ENCODE measurements at regions not wholly inside any gene's neighbourhood (a gene's known extent, or its start where the extent isn't known, plus 50 kb on each side); places are given as distances from the start of the nearest gene placed in this dataset.

- DNase-seq (no peak), ATAC-seq (no peak)
- H3K36me3 ChIP-seq (ENCODE audit: insufficient read depth in 1 of 2, low read depth in 1 of 2): no peaks in the 10 kb centered on the region
- H3K27ac ChIP-seq: no peak overlapping the region
- TF ChIP-seq CTCF (IDR thresholded peaks at IDR 0.05): no peak
- H3K4me1 ChIP-seq: no peaks in the 10 kb centered on the region
- peaks cover 0 to 17% (median 0%) of the 10 kb centered on the region in 3 donors for H3K27me3 ChIP-seq (ENCODE audit: insufficient read depth in 3 of 3, low read length in 2 of 3)
- intact Hi-C loops (cut with DNase I): no loop called here
- 83 to 88% (median 86%) methylated on average over 4 of the region's 4 CpGs for WGBS, 3 donors
- no peak overlapping the region for H3K4me3 ChIP-seq
- no peaks in the 10 kb centered on the region for H3K9me3 ChIP-seq
These were observed 421.3 kb downstream of the PREX1 start for GRCh38 chr20:48406498-48406897.

- Histone ChIP-seq H3K27me3 (ENCODE audit: insufficient read depth in 3 of 3, low read length in 2 of 3) (peaks cover 0 to 17% (median 0%) of the 10 kb centered on the region in 3 donors), H3K4me3 (no peak overlapping the region), H3K4me1 (no peaks in the 10 kb centered on the region), H3K27ac (no peak overlapping the region), H3K36me3 (ENCODE audit: insufficient read depth in 1 of 2, low read depth in 1 of 2) (no peaks in the 10 kb centered on the region), H3K9me3 (no peaks in the 10 kb centered on the region)
- DNase-seq: no peak
- 70 to 76% (median 74%) methylated on average over 13 of the region's 13 CpGs for WGBS, 3 donors
- ATAC-seq: no peak
- no peak for TF ChIP-seq CTCF (IDR thresholded peaks at IDR 0.05)
- intact Hi-C loops (cut with DNase I): no loop called here
These were observed 421.9 kb downstream of the PREX1 start for GRCh38 chr20:48405909-48406308.

GRCh38 chr20:48404598-48404997 is 423.2 kb downstream of the PREX1 start:
- WGBS, 3 donors: 88 to 92% (median 91%) methylated on average over 5 of the region's 5 CpGs

GRCh38 chr20:48403167-48403761 is 424.5 kb downstream of the PREX1 start:
- WGBS, 3 donors: 78 to 81% (median 80%) methylated on average over 7 of the region's 7 CpGs
- no peak for DNase-seq

More at GRCh38 chr20:48404598-48404997, 423.2 kb downstream of the PREX1 start:
- Histone ChIP-seq H3K27ac (no peak overlapping the region), H3K36me3 (ENCODE audit: insufficient read depth in 1 of 2, low read depth in 1 of 2) (no peaks in the 10 kb centered on the region), H3K9me3 (no peaks in the 10 kb centered on the region), H3K4me1 (no peaks in the 10 kb centered on the region), H3K4me3 (no peak overlapping the region), H3K27me3 (ENCODE audit: insufficient read depth in 3 of 3, low read length in 2 of 3) (peaks cover 0 to 17% (median 0%) of the 10 kb centered on the region in 3 donors)
- DNase-seq: no peak
- no peak for ATAC-seq
- intact Hi-C loops (cut with DNase I): no loop called here
- no peak for TF ChIP-seq CTCF (IDR thresholded peaks at IDR 0.05)

More at GRCh38 chr20:48403167-48403761, 424.5 kb downstream of the PREX1 start:
- Histone ChIP-seq H3K9me3 (no peaks in the 10 kb centered on the region), H3K4me3 (no peak overlapping the region), H3K4me1 (no peaks in the 10 kb centered on the region), H3K36me3 (ENCODE audit: insufficient read depth in 1 of 2, low read depth in 1 of 2) (no peaks in the 10 kb centered on the region), H3K27me3 (ENCODE audit: insufficient read depth in 3 of 3, low read length in 2 of 3) (peaks cover 0 to 17% (median 0%) of the 10 kb centered on the region in 3 donors), H3K27ac (no peak overlapping the region)
- ATAC-seq: no peak
- intact Hi-C loops (cut with DNase I): no loop called here
- TF ChIP-seq CTCF (IDR thresholded peaks at IDR 0.05): no peak
